ENCODE measurements at regions not wholly inside any gene's neighbourhood (a gene's known extent, or its start where the extent isn't known, plus 50 kb on each side); places are given as distances from the start of the nearest gene placed in this dataset.

DNA sequence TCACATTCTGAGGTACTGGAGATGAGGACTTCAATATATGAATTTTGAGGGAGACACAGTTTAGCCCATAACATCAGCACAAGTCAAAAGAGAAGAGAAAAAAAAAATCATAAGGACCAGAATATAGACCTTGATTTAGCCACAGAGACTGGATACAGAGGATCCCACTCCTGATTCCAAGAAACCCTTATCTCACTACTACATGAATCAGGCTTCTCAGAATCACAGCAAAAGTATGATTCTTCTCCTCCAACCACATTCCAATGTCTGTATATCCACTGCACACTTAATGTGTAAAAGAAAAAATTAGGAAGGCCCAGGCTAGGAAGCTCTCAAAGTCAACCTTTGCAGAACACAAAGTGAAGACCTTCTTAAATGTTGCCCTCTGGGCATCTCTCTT, 610.9 kb downstream of the DTWD2 start:
- no peak for TF ChIP-seq CTCF (conservative IDR thresholded peaks at IDR 0.05)
- Histone ChIP-seq H3K4me1 (ENCODE audit: insufficient read depth, low read length) (peaks cover 3% of the 10 kb centered on the region), H3K23ac (ENCODE audit: insufficient read length, low read depth, low read length) (no peak overlapping the region), H2AFZ (ENCODE audit: low read length) (no peak overlapping the region), H4K91ac (ENCODE audit: insufficient read length, low read depth, low read length) (no peak overlapping the region), H2AK5ac (ENCODE audit: insufficient read length, low read length) (no peak overlapping the region), H3K56ac (ENCODE audit: insufficient read length, low read depth, low read length) (no peak overlapping the region), H2BK5ac (ENCODE audit: insufficient read length, low read length) (no peak overlapping the region), H3K9me3 (ENCODE audit: control insufficient read depth, low read depth, low read length) (peaks cover under 1% of the 10 kb centered on the region), H3K18ac (ENCODE audit: insufficient read length, low read depth, low read length) (no peak overlapping the region), H4K5ac (ENCODE audit: insufficient read length, low read depth, low read length) (no peak overlapping the region), H3T11ph (ENCODE audit: low read length) (no peak overlapping the region), H2BK15ac (ENCODE audit: low read depth, low read length) (no peak overlapping the region), H2BK12ac (ENCODE audit: insufficient read length, low read depth, low read length) (no peak overlapping the region), H3K27ac (ENCODE audit: insufficient read length, low read depth, low read length) (no peak overlapping the region), H3K27me3 (ENCODE audit: insufficient read depth, low read length) (no peaks in the 10 kb centered on the region), H3K4me2 (ENCODE audit: insufficient read depth, insufficient read length, low read length) (no peak overlapping the region), H2BK20ac (ENCODE audit: low read depth, low read length, poor library complexity, severe bottlenecking) (no peak overlapping the region), H3K9ac (ENCODE audit: extremely low read depth, insufficient read length, low read length) (no peak overlapping the region), H3K4ac (ENCODE audit: low read depth, low read length) (no peak overlapping the region), H4K8ac (replicated peaks; ENCODE audit: insufficient read length, low read depth, low read length) (no peak overlapping the region), H3K79me2 (ENCODE audit: insufficient read depth, low read length) (no peaks in the 10 kb centered on the region), H2BK120ac (ENCODE audit: low read depth, low read length, poor library complexity, severe bottlenecking) (no peak overlapping the region), H4K20me1 (ENCODE audit: control insufficient read depth, insufficient read depth, insufficient read length) (no peaks in the 10 kb centered on the region), H3K23me2 (ENCODE audit: insufficient read length, low read depth, low read length, poor library complexity, severe bottlenecking) (no peaks in the 10 kb centered on the region), H3K79me1 (ENCODE audit: insufficient read depth, low read depth, low read length, poor library complexity, severe bottlenecking) (no peaks in the 10 kb centered on the region), H3K14ac (ENCODE audit: insufficient read depth, low read length) (no peak overlapping the region)
- peaks cover 0 to 8% (median under 1%) of the 10 kb centered on the region in 3 experiments; a peak in 4 of 7 replicates for H3K36me3 Mint-ChIP-seq (ENCODE audit: insufficient read depth in 1 of 3, low read depth in 3 of 3)
- DNase-seq, result no peak
- no peaks in the 10 kb centered on the region for H3K27me3 Mint-ChIP-seq (ENCODE audit: low read depth)
- H3K9me3 Mint-ChIP-seq, result peaks cover 7 to 9% of the 10 kb centered on the region in 2 experiments
- peak overlapping the region in 1 of 3 experiments; percentile 52; a peak in 1 of 7 replicates for H3K27ac Mint-ChIP-seq
- H3K4me3 Mint-ChIP-seq, result no peak overlapping the region
- H3K4me1 Mint-ChIP-seq, result peaks cover 3 to 6% of the 10 kb centered on the region in 2 experiments; a peak in 3 of 4 replicates
